Ishikawa (cell line): ENCODE measurements at regions not wholly inside any gene's neighbourhood (a gene's known extent, or its start where the extent isn't known, plus 50 kb on each side); places are given as distances from the start of the nearest gene placed in this dataset.

Experiments
- CEBPB ChIP-seq: IDR thresholded peaks from 2 replicates; pipeline ENCODE4 v1.6.1; 2012
- CREB1 ChIP-seq: IDR thresholded peaks from 2 replicates; pipeline ENCODE4 v1.6.1; 2012; ENCODE audit warnings: low read depth
- EGR1 ChIP-seq: IDR thresholded peaks from 2 replicates; pipeline ENCODE4 v1.6.1; 2012
- EP300 ChIP-seq: IDR thresholded peaks from 2 replicates; pipeline ENCODE4 v1.6.1; 2012; ENCODE audit warnings: borderline replicate concordance
- FOXM1 ChIP-seq: IDR thresholded peaks from 2 replicates; pipeline ENCODE4 v1.6.1; 2012; ENCODE audit warnings: low read depth, borderline replicate concordance
- MAX ChIP-seq: IDR thresholded peaks from 2 replicates; pipeline ENCODE4 v1.6.1; 2012
- NFIC ChIP-seq: IDR thresholded peaks from 2 replicates; pipeline ENCODE4 v1.6.1; 2012
- RAD21 ChIP-seq: IDR thresholded peaks from 2 replicates; pipeline ENCODE4 v1.6.1; 2012; ENCODE audit warnings: low read depth
- REST ChIP-seq: IDR thresholded peaks from 2 replicates; pipeline ENCODE4 v1.6.1; 2012; ENCODE audit warnings: low read depth, mild to moderate bottlenecking
- TAF1 ChIP-seq: IDR thresholded peaks from 2 replicates; pipeline ENCODE4 v1.6.1; 2012; ENCODE audit warnings: low read depth, mild to moderate bottlenecking
- TCF12 ChIP-seq: IDR thresholded peaks from 2 replicates; pipeline ENCODE4 v1.6.1; 2012; ENCODE audit warnings: low read depth
- TEAD4 ChIP-seq: IDR thresholded peaks from 2 replicates; pipeline ENCODE4 v1.6.1; 2012
- USF1 ChIP-seq: IDR thresholded peaks from 2 replicates; pipeline ENCODE4 v1.6.1; 2012
- YY1 ChIP-seq: IDR thresholded peaks from 2 replicates; pipeline ENCODE4 v1.6.1; 2012; ENCODE audit warnings: low read depth
- ZBTB7A ChIP-seq: IDR thresholded peaks from 2 replicates; pipeline ENCODE4 v1.6.1; 2012; ENCODE audit warnings: low read depth

- TF ChIP-seq CEBPB, result no peak
- no peak for TF ChIP-seq CREB1
- TF ChIP-seq NFIC, result peak; percentile 34; the same call in 1 of the 2 replicates
- TF ChIP-seq EGR1, result no peak
- TF ChIP-seq TEAD4, result peak; percentile 35; the same call in 1 of the 2 replicates
- TF ChIP-seq TAF1, result no peak
- TF ChIP-seq YY1, result no peak
- TF ChIP-seq TCF12, result no peak
- TF ChIP-seq ZBTB7A, result no peak
- 0 out of 2 replicates have a peak, but pooled peaks have one; percentile 28 for TF ChIP-seq MAX
- no peak; the same call in 1 of the 2 replicates for TF ChIP-seq RAD21
These were observed 70.9 kb upstream of the STOX2 start for GRCh38 chr4:183834252-183834651.

- TF ChIP-seq EGR1 (no peak), ZBTB7A (no peak), CREB1 (no peak), TAF1 (no peak), MAX (no peak)
These were observed 67.9 kb upstream of the STOX2 start for GRCh38 chr4:183837222-183837621.

GRCh38 chr4:183838987-183839712 is 66.0 kb upstream of the STOX2 start:
- no peak for TF ChIP-seq REST
- peak; percentile 52; the same call in 1 of the 2 replicates for TF ChIP-seq RAD21
- TF ChIP-seq USF1, result no peak

GRCh38 chr4:183840311-183840710 is 64.8 kb upstream of the STOX2 start:
- TF ChIP-seq CEBPB, result no peak
- TF ChIP-seq RAD21, result peak; percentile 94

- TF ChIP-seq TCF12 (no peak), USF1 (no peak), TAF1 (no peak), NFIC (no peak), ZBTB7A (no peak), MAX (no peak), REST (no peak)
These were observed 64.1 kb upstream of the STOX2 start for GRCh38 chr4:183841001-183841400.

- TF ChIP-seq ZBTB7A (no peak), EP300 (no peak), TEAD4 (no peak), RAD21 (no peak), CREB1 (no peak), USF1 (no peak), EGR1 (no peak), NFIC (no peak), FOXM1 (no peak), TAF1 (no peak), MAX (no peak), CEBPB (no peak), YY1 (no peak), REST (no peak), TCF12 (no peak)
These were observed 63.0 kb upstream of the STOX2 start for GRCh38 chr4:183842129-183842528.
